Stimulated activated CD4-positive, alpha-beta T cell treated with anti-CD3 and anti-CD28 coated beads, Interleukin-15, amount 100 ng/mL, for 48 hours (primary cell): ENCODE measurements at regions not wholly inside any gene's neighbourhood (a gene's known extent, or its start where the extent isn't known, plus 50 kb on each side); places are given as distances from the start of the nearest gene placed in this dataset.
"Not testable (repeated sequence)": the region's sequence is repeated elsewhere in the genome, so short reads cannot be mapped to it uniquely, and the experiment has no call there.

Source experiments
- DNase-seq, 2 donors: peaks; one replicate each; pipeline ENCODE4 v3.0.0-alpha.2; 2020; ENCODE audit warnings: low read depth in 2 of 2

DNA sequence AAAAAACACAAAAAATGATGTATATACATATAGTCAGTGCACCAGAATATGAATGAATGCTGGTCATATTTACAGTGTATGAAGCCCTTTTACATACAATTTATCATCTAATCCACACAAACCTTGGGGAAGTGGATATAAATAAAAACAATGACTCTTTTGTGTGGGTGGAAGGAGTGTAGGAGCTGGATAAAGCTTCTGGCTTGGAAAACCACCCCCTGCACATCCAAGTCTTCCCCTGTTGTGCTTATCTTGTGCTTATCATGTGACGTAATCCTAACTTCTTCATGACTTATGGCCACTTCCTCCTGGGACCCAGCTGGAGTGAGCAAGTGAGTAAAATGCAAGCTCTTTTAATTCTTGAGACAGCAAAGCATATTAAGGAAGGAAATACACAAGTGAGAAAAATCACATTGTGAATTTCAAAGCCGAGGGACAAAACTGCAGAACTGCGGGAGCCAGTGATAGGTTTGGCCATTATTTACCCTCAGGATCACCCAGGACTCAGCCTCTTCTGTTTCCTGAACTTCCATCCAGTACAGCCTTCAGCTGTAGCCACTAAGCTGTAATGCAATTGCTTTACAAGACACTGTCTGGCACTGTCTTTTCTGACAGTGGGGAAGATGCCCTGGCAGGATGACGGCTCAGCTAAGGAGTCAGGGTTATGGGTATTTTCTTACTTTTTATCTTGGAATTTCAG is 104.0 kb upstream of the PPM1J start:
- no peak for DNase-seq

DNA sequence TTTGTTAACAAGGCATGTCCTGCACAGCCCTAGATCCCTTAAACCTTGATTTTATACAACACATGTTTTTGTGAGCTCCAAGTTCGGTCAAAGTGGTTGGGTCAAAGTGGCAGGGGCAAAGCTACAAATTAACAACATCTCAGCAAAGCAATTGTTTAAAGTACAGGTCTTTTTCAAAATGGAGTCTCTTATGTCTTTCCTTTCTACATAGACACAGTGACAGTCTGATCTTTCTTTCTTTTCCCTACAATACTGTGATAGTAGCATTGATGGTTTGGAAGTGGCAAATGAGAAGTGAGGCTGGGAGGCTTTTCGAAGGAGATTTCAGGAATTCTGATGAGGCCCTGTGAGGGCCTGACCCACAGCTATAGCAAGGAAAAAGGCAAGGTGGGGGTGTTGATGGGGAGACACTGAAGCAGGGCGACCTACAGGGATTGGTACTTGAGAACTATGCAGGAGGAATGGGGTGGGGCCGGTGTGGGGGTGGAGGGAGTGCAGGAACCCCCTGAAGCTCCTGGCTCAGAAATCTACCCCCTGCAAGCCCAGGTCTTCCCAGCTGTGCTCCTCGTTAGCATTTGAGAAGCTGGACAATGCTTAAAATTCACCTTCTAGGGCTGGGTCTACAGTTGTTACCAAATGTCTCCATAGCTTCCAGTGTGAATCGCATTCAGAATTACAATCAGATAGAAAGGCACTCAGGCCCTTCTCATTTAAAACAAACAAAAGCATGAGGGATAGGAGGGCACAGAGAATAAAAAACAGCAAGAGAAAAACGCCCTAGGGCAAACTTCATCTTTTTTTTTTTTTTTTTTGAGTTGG is 102.6 kb upstream of the PPM1J start:
- DNase-seq: no peak

DNA sequence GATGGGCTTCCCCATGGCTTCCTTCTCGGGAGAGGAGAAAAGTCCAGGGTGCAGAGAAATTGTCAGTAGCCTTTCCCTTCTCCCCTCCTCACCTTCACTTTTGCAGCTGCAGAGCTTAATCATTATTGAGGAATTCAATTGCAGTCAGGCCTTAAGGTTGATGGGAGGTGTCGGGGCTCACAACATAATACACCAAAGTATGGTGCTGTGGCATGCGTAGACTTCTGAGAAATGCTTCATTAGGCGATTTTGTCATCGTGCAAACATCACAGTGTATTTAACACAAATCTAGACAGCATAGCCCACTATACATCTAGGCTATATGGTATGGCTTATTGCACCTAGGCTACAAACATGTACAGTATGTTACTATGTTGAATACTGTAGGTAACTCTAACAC is 100.2 kb upstream of the PPM1J start:
- DNase-seq: no peak

- DNase-seq: not testable (repeated sequence)
Measured at GRCh38 chr1:112814645-112815044, 99.5 kb upstream of the PPM1J start.

GRCh38 chr1:112808861-112809684 is 93.9 kb upstream of the PPM1J start:
- DNase-seq: peak; percentile 25 to 64

DNA sequence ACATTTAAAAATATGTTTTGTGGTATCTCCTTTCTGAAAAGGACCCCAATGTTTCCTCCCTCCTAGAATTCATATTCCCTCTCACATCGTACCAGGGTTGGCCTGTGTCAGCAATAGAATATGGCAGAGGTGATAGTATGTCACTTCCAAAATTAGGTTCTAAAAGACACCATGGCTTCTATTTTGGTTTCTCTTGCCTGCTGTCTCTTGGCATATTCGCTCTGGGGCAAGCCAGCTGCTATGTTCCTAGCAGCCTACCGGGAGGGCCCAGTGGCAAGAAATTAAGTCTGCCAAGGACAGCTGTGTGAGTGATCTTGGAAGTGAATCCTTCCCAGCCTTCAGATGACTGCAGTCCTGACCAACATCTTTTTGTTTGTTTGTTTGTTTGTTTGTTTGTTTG is 92.9 kb upstream of the PPM1J start:
- no peak for DNase-seq

- no peak for DNase-seq
Measured at GRCh38 chr1:112807117-112807516, 92.0 kb upstream of the PPM1J start.

- DNase-seq: no peak
Measured at GRCh38 chr1:112806090-112806642, 91.0 kb upstream of the PPM1J start.

DNA sequence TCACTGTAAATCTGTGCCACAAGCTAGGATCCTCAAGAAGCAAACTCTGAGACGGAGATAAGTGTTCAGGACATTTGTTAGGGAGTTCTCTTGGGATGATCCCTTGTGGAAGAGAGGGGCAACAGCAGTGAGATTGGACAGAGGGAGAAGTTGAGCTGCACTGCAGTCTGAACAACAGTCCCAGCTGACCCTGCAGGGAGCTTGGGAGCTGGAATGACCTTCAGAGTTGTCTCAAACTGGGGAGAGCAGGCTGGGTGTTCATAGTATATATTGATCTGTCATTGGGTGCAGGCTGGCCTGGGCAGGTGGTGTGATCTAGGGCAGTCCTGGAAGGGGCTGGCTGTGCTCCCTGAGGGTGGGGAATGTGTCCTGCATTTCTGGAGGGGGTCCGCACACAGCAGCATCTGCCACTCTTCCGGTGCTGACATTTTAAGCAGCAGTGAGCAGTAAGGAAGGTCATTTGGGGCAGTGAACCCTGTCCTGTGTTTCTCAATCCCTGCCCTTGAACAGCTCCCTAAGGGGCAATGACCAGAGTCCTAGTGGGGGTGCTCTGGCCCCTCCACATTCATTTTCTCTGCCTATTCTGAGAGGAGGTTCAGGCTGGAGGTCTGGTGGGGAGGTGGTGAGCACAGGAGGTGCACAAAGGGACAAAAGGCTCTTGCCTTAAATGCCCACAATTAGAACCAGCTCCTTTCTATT is 90.2 kb upstream of the PPM1J start:
- DNase-seq: no peak

- peak; percentile 41 to 54 for DNase-seq
Measured at GRCh38 chr1:112803906-112804762, 89.0 kb upstream of the PPM1J start.

- DNase-seq: no peak
Measured at GRCh38 chr1:112800289-112800688, 85.2 kb upstream of the PPM1J start.

- no peak for DNase-seq
Measured at GRCh38 chr1:112798292-112798691, 83.2 kb upstream of the PPM1J start.

DNA sequence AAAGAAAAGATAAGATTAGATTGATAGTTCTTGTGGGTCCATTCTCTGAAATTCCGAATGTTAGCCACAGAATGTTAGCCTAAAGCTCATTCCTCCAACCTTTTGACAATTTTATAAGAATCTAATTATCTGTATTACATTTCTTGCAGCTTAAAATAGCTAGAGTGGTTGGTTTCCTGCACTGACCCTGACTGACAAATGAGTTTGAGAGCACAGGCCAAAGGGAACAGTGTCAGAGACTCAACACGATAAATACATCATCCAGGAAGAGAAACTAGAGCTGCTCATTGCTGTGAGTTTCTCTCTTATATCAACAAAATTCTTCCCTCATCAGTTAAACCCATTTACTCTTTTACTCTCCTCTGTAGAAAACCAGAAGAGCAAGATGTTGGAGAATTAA is 82.1 kb upstream of the PPM1J start:
- no peak for DNase-seq

- no peak for DNase-seq
Measured at GRCh38 chr1:112794654-112795239, 79.6 kb upstream of the PPM1J start.

GRCh38 chr1:112793631-112794565 is 78.8 kb upstream of the PPM1J start:
- no peak for DNase-seq

DNA sequence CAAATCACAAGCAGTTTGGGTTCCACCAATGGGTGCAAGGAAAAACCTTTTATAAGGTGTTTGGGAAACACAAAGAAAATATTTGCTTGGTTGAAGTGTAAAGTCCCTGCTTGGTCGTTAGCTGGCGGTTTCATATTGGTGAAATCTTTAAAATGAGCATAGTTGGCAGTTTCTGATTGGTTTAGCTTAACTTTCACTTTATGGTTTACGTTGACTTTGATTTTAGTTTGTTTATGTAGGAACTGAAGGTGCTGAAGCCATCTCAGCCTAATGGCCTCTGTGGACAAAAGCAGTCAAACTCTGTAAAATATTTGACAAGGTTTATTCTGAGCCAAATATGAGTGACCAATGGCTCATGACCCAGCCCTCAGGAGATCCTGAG is 76.6 kb upstream of the PPM1J start:
- no peak for DNase-seq

DNA sequence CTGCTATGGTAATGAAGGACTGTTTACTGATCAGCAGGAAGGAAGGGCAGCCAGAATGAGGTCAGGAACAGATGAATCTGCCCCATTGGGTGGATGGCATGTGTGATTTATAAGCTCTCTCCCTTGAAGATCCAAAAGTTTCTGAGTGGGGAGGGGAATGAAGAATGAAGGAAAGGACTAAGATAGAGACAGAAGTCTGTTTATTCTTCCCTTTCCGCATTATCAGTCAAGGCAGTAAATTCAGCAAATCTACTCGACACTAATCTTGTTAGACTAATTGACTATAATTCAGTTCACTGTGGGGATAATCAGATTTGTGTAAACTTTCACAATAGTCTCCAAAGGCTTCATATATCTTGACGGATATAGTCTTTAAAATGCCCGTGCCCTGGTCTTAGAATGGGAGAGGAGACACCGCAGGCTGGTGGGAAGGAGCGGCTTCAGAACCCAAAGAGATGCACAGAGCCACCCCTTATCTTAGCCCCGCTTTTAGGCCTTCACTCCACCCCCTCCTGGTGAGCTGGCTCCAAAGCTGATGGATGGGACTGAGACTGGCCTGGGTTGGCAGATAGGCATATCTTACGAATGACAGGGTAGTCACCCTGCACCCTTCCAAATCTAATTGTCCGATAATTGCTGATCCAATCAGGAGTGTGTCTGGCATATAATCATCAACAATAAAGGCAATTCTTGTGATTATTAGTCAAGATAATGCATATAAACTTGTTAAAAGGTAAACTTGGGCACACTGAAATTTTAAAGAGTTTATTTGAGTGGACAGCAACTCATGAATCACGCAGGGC is 76.0 kb upstream of the PPM1J start:
- DNase-seq: no peak

DNA sequence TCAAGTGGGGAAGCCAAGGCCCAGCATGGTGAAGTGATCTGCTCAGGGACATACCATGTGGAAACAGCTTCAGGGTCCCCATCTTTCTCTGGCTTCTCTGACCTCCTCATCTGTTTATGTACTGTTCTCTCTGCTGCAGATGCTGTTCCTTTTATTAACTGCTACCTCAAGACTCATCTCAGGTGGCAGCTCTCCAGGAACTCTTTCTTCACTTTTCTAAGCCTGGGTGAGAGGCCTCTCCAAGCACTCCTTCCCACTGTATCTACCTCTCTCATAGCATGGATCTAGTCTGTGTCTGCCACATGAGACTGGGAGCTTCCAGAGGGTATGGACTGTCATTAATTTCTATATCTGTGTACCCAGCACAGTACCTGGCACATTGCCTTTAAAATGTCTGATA is 73.4 kb upstream of the PPM1J start:
- DNase-seq: no peak
